AG04450 (cell line): ENCODE measurements at regions not wholly inside any gene's neighbourhood (a gene's known extent, or its start where the extent isn't known, plus 50 kb on each side); places are given as distances from the start of the nearest gene placed in this dataset.

Experiments used
- CTCF ChIA-PET: fragments of 300-600, 350-600 bp; formaldehyde crosslinking; extraction: SDS; loops from one replicate; lab custom pipeline; 2022; ENCODE audit warnings: antibody characterized with exemption, inconsistent platforms; lab: Charles Lee
- POLR2A ChIA-PET: fragments of 350-600 bp; formaldehyde crosslinking; extraction: SDS; loops from one replicate; lab custom pipeline; 2021; ENCODE audit warnings: antibody characterized with exemption, inconsistent platforms; lab: Yijun Ruan, JAX
- DNase-seq: peaks from one replicate; pipeline ENCODE4 v3.0.0-alpha.2; 2011; ENCODE audit warnings: low read depth, low spot score
- H3K27ac ChIP-seq: one replicate; pipeline ENCODE4 v1.5.1; 2012; ENCODE audit warnings: low read depth, low read length, control low read depth
- H3K27me3 ChIP-seq: one replicate; pipeline ENCODE4 v1.6.0; 2012; ENCODE audit warnings: low read length; ENCODE audit not compliant: control insufficient read depth, insufficient read depth
- H3K4me3 ChIP-seq: 2 replicates; pipeline ENCODE4 v1.5.1; 2011; ENCODE audit warnings: mild to moderate bottlenecking, low read depth, low read length, control low read depth
- H3K9me3 ChIP-seq: 2 replicates; pipeline ENCODE4 v1.5.1; 2012; ENCODE audit warnings: low read length; ENCODE audit not compliant: control insufficient read depth, insufficient read depth
- TF ChIP-seq, protein P1 (sequence below): IDR thresholded peaks from 2 replicates; pipeline ENCODE4 v1.5.1; 2011; ENCODE audit warnings: low read depth, low read length, control low read depth, inconsistent platforms

DNA sequence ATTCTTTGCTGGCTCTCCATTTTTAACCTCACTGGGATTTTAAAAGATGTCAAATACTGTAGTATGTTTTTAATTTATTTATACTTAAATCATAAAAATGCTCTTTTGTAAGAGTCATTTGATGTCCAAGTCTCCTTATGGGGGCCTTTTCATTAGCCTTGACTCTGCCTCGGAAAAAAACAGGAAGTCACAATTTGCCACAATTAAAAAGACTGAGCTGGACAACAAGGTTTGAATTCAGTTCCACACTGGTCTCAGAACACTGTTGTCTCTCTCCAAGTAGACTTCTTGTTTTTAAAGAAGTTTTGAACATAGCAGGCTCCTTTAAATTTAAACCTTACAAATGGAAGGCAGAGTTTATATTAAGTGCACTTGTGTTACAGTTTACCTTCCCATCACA is 444.2 kb downstream of the ACTL7B start:
- ChIA-PET CTCF (interaction anchor here (0.8 to 1.0 kb wide), 2 partner anchors 154 to 986 kb away, joined by 3 read pairs; no protein-coding TSS in a partner anchor), POLR2A (no interaction called here)
- TF ChIP-seq, protein P1, sequence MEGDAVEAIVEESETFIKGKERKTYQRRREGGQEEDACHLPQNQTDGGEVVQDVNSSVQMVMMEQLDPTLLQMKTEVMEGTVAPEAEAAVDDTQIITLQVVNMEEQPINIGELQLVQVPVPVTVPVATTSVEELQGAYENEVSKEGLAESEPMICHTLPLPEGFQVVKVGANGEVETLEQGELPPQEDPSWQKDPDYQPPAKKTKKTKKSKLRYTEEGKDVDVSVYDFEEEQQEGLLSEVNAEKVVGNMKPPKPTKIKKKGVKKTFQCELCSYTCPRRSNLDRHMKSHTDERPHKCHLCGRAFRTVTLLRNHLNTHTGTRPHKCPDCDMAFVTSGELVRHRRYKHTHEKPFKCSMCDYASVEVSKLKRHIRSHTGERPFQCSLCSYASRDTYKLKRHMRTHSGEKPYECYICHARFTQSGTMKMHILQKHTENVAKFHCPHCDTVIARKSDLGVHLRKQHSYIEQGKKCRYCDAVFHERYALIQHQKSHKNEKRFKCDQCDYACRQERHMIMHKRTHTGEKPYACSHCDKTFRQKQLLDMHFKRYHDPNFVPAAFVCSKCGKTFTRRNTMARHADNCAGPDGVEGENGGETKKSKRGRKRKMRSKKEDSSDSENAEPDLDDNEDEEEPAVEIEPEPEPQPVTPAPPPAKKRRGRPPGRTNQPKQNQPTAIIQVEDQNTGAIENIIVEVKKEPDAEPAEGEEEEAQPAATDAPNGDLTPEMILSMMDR = no peak
- no peaks in the 10 kb centered on the region for H3K27me3 ChIP-seq
- no peak overlapping the region for H3K27ac ChIP-seq
- no peak for DNase-seq
- no peak overlapping the region for H3K4me3 ChIP-seq
- 0 out of 2 replicates have a peak, but pooled peaks cover 2% of the 10 kb centered on the region for H3K9me3 ChIP-seq

DNA sequence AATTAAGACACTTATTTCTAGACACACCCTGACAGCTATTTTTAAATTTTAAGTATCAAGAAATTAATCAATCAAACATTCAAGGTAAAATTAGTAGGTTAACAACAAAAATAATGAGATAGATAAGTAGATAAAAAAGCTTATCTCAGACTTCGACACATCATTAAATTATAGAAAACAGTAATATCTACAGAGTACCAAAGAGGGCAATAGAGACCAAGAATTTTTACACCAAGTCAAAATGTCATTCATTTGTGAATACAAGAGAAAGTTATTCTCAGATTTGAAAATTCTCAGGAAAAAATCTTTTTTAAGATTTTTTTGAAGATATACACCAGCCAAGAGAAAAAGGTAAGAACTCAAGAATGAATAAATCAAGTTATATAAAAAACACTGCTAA is 445.6 kb downstream of the ACTL7B start:
- TF ChIP-seq, protein P1 = no peak
- H3K27me3 ChIP-seq = no peaks in the 10 kb centered on the region
- no peak overlapping the region for H3K4me3 ChIP-seq
- ChIA-PET CTCF (interaction anchor here (2.0 to 2.2 kb wide), 2 partner anchors 23 to 156 kb away, joined by 6 to 19 read pairs; no protein-coding TSS in a partner anchor), POLR2A (no interaction called here)
- H3K27ac ChIP-seq = no peak overlapping the region
- DNase-seq = no peak
- 0 out of 2 replicates have a peak, but pooled peaks cover 2% of the 10 kb centered on the region for H3K9me3 ChIP-seq

DNA sequence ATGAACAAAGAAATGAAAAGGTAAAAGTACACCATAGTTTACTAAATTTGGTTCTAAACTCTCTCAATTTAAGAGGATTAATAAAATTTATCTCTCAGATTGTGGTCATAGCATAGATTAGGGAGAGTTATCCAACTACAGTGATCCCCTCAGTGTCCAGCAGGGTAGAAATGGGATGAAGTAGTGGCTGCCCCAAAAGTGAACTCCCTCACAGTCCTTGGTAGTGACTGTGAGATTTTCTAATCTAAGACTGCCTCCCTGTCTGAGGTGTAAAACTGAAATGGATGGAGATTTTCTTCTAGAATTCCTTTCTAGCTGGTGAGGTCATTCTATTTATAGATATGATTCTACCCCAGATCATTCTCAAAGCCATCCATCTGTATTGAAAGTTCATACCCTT is 455.5 kb downstream of the ACTL7B start:
- ChIA-PET POLR2A (no interaction called here), CTCF (no interaction called here)
- DNase-seq = no peak

DNA sequence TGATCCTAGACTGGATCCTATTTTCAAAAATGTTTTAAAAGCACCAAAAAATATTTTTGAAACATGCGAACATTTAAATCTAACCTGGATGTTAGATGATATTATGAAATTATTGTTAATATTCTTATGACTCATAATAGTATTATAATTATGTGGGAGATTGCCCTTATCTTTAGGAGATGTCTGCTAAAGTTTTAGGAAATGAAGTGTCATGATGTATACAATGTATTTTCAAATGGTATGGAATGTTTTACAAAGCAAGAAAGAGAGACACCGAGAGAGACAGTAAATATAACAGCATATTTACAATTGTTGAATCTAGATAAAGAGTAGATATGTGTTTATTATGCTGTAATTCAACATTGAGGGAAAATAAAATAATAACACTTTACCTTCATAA is 455.9 kb downstream of the ACTL7B start:
- no peaks in the 10 kb centered on the region; the same call in 1 of the 2 replicates for H3K9me3 ChIP-seq
- DNase-seq = no peak
- no peak overlapping the region for H3K4me3 ChIP-seq
- no peaks in the 10 kb centered on the region for H3K27me3 ChIP-seq
- TF ChIP-seq, protein P1 = no peak
- POLR2A ChIA-PET = no interaction called here
- no peak overlapping the region for H3K27ac ChIP-seq
- CTCF ChIA-PET = no interaction called here

More for the DNA sequence above, 455.5 kb downstream of the ACTL7B start:
- Histone ChIP-seq H3K27ac (no peak overlapping the region), H3K9me3 (no peaks in the 10 kb centered on the region; the same call in 1 of the 2 replicates), H3K27me3 (no peaks in the 10 kb centered on the region), H3K4me3 (no peak overlapping the region)
- TF ChIP-seq, protein P1 = peak; percentile 22; the same call in 1 of the 2 replicates

DNA sequence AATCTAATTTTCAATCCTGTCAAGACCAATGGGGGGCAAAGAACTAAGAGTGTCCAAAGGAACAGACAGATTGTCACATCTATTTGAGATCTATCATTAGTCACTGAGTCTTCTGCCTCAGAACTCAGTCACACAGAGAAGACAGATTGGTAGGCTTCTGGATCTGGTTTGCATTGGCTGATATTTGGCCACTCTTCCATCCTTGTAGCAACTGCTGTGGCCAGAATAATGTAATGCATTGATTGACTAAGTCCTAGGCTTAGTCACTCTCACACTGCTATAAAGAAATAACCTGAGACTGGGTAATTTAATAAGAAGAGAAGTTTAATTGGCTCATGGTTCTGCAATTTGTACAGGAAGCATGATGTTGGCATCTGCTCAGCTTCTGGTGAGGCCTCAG is 458.5 kb downstream of the ACTL7B start:
- Histone ChIP-seq H3K27ac (no peak overlapping the region), H3K4me3 (no peak overlapping the region)

More for the DNA sequence above, 458.5 kb downstream of the ACTL7B start:
- CTCF ChIA-PET = no interaction called here
- no peak for DNase-seq
- POLR2A ChIA-PET = no interaction called here
- TF ChIP-seq, protein P1 = no peak
- H3K27me3 ChIP-seq = no peaks in the 10 kb centered on the region
- peaks cover 2% of the 10 kb centered on the region for H3K9me3 ChIP-seq
